Stimulated activated CD8-positive, alpha-beta memory T cell treated with anti-CD3 and anti-CD28 coated beads, Interleukin-15, amount 100 ng/mL, for 24 hours (primary cell): ENCODE measurements at regions not wholly inside any gene's neighbourhood (a gene's known extent, or its start where the extent isn't known, plus 50 kb on each side); places are given as distances from the start of the nearest gene placed in this dataset.

Experiments used
- DNase-seq: peaks from one replicate; pipeline ENCODE4 v3.0.0-alpha.2; 2020; ENCODE audit warnings: low read depth

DNA sequence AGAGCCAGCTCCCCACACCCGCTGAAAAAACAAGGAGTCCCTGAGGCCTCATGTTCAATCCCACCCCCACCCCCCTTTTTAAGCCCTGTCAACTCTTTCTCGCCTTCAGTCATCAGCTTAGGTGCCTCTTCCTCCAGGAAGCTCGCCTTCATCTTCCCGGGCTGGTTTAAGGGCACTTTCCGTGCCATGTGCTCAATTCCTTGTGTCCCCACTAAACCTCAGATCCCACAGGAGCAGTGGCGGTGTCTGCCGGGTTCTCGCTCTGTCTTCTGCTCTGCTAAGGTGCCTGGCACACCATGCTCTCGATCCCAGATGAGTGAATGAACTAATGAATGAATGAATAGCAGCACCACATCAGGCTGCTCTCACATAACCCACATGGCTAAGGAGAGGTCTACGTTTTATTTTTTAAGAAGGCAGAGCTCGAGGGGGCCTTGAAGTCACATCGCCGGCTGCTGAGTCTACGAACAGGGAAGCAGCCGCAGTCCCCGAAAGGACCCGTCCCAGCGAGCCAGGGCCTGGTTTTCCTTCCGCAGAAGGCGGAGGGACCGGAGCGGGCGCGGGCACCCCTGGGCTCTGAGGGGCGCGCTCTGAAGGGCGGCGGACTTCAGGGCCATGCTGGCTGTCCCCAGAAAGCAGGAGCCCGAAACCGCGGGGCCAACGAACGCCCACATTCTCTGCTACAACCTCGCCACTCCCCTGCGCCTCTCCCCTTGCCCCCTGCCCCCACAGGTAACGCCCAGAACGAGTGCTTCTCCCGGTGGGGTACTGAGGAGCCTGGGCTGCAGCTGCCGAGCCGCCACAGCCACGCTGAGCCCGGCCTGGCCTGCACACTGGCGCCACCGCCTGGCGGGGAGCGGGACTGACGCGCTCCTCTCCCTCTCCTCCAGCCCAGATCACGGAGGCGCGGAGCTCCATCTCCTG is 73.4 kb upstream of the KCNMA1 start:
- peak; percentile 66 for DNase-seq

DNA sequence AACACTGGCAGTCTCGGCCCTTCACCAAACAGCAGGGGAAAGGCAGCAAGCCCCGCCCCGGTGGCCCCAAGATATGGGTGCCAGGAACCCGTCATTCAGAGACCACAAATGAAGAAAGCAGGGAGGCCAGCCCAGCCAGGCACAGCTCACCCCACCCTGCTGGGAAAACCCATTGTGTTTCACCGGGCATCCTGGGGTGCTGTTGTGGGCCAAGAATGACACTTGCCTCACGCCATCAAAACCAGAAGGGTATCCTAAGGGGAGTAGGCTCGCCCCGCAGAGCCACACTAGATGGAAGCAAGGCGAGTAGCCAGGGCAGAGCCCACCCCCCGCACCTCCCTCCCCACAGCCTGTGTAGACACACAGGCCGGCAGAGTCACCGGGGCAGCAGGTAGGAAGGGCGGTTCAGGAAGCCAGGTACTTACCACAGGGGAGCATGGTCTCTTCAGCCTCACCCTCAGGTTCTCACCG is 72.5 kb upstream of the KCNMA1 start:
- no peak for DNase-seq

DNA sequence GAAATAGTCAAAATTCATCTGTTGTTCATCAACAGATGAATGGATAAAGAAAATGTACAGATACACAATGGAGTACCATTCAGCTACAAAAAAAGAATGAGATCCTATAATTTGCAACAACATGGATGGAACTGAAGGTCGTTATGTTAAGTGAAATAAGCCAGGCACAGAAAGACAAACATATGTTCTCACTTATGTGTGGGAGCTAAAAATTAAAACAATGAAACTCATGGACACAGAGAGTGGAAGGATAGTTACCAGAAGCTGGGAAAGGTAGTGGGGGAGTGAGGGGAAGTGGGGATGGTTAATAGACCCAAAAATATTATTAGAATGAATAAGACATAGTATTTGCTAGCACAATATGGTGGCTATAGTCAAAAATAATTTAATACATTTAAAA is 70.0 kb upstream of the KCNMA1 start:
- no peak for DNase-seq

DNA sequence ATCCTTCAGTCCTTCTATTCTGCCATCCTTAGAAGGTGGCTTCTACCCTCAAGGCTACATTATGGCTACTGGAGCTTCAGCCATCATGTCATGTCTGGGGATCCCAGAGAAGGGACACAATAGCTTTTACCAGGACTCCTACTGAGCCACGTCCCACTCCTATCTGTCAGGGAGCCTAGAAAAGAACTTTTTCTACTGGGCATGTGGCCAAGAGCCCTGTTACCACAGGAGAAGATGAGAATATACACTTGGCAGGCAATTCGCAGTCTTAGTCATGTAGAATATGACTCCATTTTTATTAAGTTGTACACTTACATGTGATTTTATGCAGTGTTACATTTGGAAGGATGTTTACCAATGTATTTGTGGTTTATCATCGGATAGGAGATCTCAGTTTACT is 64.6 kb upstream of the KCNMA1 start:
- no peak for DNase-seq

DNA sequence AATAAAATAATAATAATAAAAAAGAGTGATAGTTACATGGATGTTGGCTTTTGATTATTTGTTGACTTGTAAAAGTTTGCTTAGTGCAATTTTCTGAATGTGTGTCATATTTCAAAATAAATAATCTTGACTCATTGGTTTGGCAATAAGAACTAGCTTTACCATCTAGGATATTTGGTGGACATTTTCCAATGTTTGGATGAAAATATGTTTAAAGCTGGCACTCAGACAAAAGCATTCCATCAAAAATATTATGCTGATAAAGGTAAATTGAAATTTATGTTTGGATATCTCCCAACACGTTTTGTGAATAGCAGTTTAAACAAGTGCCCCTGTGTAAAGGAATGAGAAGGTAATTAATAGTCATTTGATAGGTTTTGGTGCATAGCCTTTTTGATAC is 62.5 kb upstream of the KCNMA1 start:
- DNase-seq: no peak

DNA sequence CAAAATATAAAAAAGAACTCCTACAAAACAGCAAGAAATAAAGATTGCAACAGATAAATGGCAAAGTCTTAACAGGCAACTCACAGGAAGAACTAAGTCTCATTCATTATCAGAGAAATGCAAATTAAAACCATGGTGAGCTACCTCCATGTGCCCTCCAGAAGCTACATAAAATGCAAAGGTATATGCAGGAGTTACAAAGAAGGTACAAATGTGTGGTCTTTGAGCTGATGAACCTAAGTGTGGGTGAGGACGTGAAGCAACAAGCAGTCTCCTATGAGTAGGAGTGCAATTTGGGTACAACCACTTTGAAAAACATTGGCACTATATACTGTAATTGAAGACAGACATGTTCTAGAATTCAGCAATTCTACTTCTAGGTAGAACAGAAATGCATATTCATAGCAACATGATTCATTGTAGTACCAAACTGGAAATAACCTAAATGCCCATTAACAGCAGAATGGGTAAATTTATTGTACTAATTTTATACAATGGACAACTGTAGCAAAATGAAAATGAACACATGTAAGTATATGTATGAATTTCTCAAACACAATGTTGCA is 61.6 kb upstream of the KCNMA1 start:
- no peak for DNase-seq

DNA sequence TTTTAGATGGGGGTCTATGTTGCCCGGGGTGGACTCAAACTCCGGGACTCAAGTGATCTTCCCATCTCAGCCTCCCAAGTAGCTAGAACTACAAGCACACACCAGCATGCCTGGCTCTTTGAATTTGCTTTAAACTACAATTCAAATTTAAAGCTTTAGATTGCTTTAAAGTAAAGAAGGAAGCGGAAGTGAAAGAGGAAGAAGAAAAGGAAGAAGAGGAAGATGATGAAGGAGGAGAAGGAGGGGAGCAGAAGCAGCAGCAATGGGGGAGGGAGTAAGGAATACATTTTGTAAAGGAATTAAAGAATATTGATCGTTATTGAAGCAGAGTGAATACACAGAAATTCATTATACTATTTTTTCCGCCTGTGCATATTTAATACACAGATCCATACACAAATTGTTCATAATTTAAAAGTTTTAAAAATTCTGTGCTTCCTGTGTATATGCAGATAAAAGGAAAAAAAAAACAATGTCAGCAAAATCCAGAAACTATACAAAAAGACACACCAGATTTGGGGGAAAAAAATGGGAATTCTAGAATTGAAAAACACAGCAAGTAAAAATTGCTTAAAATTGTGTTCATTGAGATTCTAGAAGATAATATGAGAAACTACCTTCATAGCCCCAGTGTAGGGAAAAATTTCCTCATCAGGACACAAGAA is 60.8 kb upstream of the KCNMA1 start:
- no peak for DNase-seq

DNA sequence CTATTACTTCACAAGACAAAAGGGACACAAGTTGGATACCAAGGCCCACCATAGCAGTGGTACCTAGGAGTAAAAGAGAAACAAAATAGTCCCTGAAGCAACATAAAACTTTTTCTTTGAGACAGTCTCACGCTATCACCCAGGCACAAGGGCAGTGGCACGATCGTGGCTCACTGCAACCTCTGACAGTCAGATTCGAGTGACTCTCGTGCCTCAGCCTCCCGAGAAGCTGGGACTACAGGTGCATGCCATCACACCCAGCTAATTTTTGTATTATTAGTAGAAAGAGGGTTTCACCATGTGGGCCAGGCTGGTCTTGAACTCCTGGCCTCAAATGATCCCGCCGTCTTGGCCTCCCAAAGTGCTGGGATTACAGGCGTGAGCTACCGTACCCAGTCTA is 59.0 kb upstream of the KCNMA1 start:
- no peak for DNase-seq

DNA sequence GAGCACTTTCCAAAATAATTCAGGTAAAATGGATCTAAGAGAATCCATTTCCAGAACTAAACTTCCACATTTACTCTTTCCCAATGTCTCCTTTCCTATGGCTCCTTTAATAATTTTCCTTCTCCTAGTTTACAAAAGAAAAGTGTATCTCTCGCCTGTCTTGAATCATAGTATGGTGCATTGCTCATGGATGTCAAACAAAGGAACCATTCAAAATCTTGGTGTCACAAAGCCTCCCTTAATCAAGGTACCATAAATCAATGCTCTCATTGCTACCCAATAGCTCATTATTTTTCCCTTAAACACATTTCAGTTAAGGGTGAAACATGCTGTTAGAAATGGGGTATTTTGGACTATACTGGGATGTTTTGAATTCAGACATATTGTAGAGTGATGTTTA is 57.6 kb upstream of the KCNMA1 start:
- no peak for DNase-seq

DNA sequence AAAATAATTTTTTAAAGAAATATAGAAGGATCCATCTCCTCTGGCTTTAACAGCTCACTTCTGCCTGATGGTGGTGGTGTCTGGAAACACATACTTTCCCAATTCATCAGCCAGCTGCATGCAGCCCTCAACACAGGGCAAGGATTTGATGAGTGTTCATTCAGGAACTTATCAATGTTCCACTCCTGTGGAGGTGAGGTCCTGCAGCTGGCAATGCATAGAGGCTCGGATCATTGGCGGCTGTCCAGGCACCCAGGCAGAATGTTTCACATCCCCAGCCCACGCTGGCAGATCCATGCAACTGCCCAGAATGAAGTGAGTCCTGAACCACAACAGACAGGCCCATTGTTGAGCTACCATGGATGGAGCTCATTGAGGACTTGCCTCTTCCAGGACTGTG is 55.2 kb upstream of the KCNMA1 start:
- no peak for DNase-seq

DNA sequence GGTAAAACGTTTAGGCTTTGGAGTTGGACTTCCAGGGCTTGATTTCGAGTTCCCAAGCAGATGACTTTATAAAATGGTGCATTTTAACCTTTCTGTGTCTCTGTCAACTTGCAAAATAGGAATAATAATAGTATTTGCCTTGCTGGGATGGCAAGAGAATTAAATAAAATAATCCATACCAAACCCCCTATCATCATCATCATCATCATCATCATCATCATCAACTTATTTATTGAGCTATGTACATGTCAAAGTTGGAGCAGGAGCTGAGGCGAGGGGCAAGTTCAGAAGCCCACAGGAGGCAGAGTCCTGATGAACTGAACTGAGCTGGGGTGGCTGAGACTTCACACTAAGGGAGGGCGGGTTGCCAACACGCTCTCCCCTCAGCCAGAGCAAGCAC is 51.7 kb upstream of the KCNMA1 start:
- DNase-seq: no peak

DNA sequence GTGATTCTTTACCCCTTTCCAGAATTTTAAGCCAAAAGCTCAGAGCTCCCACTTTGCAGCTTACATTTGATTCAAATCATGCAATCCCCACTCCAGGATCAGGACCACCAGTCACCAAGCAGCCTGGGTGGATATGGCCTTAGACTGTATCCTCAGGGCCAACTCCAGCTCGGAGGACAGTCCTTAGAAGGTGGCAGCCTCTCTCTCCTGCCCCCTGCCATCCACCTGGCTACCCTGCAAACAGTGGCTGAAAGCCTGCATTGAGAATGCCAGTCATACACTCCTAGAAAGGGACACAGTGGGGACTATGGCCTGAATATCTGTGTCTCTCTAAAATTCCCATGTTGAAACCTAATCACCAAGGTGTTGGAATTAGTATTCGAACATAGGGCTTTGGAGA is 50.0 kb upstream of the KCNMA1 start:
- no peak for DNase-seq
